Activated CD8-positive, alpha-beta memory T cell treated with anti-CD3 and anti-CD28 coated beads for 4 hours (primary cell): ENCODE measurements at regions not wholly inside any gene's neighbourhood (a gene's known extent, or its start where the extent isn't known, plus 50 kb on each side); places are given as distances from the start of the nearest gene placed in this dataset.
"Not testable (repeated sequence)": the region's sequence is repeated elsewhere in the genome, so short reads cannot be mapped to it uniquely, and the experiment has no call there.

Experiments
- DNase-seq, 2 donors: peaks; one replicate each; pipeline ENCODE4 v3.0.0-alpha.2; 2020; ENCODE audit warnings: low read depth in 2 of 2

- DNase-seq: no peak
Observed at GRCh38 chr6:79810185-79810705, 137.1 kb downstream of the ELOVL4 start.

GRCh38 chr6:79808921-79809320 is 138.4 kb downstream of the ELOVL4 start:
- DNase-seq: no peak

GRCh38 chr6:79806661-79807060 is 140.7 kb downstream of the ELOVL4 start:
- not testable (repeated sequence) for DNase-seq

GRCh38 chr6:79804732-79805131 is 142.6 kb downstream of the ELOVL4 start:
- DNase-seq: no peak

- DNase-seq: no peak
Observed at GRCh38 chr6:79803917-79804316, 143.4 kb downstream of the ELOVL4 start.

- no peak for DNase-seq
Observed at GRCh38 chr6:79802657-79803300, 144.6 kb downstream of the ELOVL4 start.

GRCh38 chr6:79801362-79801761 is 146.0 kb downstream of the ELOVL4 start:
- no peak for DNase-seq

- DNase-seq: no peak
Observed at GRCh38 chr6:79798841-79799240, 148.5 kb downstream of the ELOVL4 start.

GRCh38 chr6:79797912-79798311 is 149.4 kb downstream of the ELOVL4 start:
- DNase-seq: no peak

GRCh38 chr6:79797163-79797764 is 150.1 kb downstream of the ELOVL4 start:
- DNase-seq: no peak

- DNase-seq: no peak
Observed at GRCh38 chr6:79796197-79796596, 151.2 kb downstream of the ELOVL4 start.

- DNase-seq: no peak
Observed at GRCh38 chr6:79789896-79790295, 157.5 kb downstream of the ELOVL4 start.

- DNase-seq: no peak
Observed at GRCh38 chr6:79788756-79789155, 157.6 kb downstream of the SH3BGRL2 start.

GRCh38 chr6:79787626-79788025 is 156.5 kb downstream of the SH3BGRL2 start:
- DNase-seq: no peak

- no peak for DNase-seq
Observed at GRCh38 chr6:79784395-79784753, 153.2 kb downstream of the SH3BGRL2 start.

- DNase-seq: no peak
Observed at GRCh38 chr6:79783670-79784394, 152.7 kb downstream of the SH3BGRL2 start.

- DNase-seq: no peak
Observed at GRCh38 chr6:79782792-79783580, 151.9 kb downstream of the SH3BGRL2 start.

GRCh38 chr6:79781916-79782315 is 150.8 kb downstream of the SH3BGRL2 start:
- DNase-seq: no peak

- DNase-seq: no peak
Observed at GRCh38 chr6:79780881-79781280, 149.8 kb downstream of the SH3BGRL2 start.

- no peak for DNase-seq
Observed at GRCh38 chr6:79778816-79779215, 147.7 kb downstream of the SH3BGRL2 start.

GRCh38 chr6:79777713-79778579 is 146.8 kb downstream of the SH3BGRL2 start:
- DNase-seq: peak; percentile 70 to 77
